ACHN (cell line): ENCODE measurements at regions not wholly inside any gene's neighbourhood (a gene's known extent, or its start where the extent isn't known, plus 50 kb on each side); places are given as distances from the start of the nearest gene placed in this dataset.

Source experiments
- DNase-seq: peaks from one replicate; pipeline ENCODE4 v3.0.0-alpha.2; 2015
- in situ Hi-C: cut with HindIII; loops from 2 replicates; pipeline ENCODE4 v1.10.0; 2017; ENCODE audit warnings: low sequenced_read_pairs, low pct_ligation_motif_present, low pct_unique_long_range_greater_than_20kb

GRCh38 chr13:103289681-103290080 lies 223.5 kb upstream of the SLC10A2 start:
- in situ Hi-C loops: no loop called here
- DNase-seq: no peak

- no peak for DNase-seq
- in situ Hi-C loops: no loop called here
Measured at GRCh38 chr13:103288114-103288513, 221.9 kb upstream of the SLC10A2 start.

GRCh38 chr13:103287659-103288058 lies 221.4 kb upstream of the SLC10A2 start:
- DNase-seq: no peak
- in situ Hi-C loops: no loop called here

GRCh38 chr13:103284466-103284865 lies 218.2 kb upstream of the SLC10A2 start:
- no peak for DNase-seq
- in situ Hi-C loops: no loop called here

- in situ Hi-C loops: no loop called here
- DNase-seq: peak; percentile 50
Measured at GRCh38 chr13:103283451-103283820, 217.2 kb upstream of the SLC10A2 start.

GRCh38 chr13:103282571-103283450 lies 216.6 kb upstream of the SLC10A2 start:
- DNase-seq: peak; percentile 95
- in situ Hi-C loops: no loop called here

- DNase-seq: peak; percentile 27
- in situ Hi-C loops: no loop called here
Measured at GRCh38 chr13:103277959-103278694, 211.9 kb upstream of the SLC10A2 start.

- in situ Hi-C loops: no loop called here
Measured at GRCh38 chr13:103276775-103277498, 210.7 kb upstream of the SLC10A2 start.

GRCh38 chr13:103275722-103276121 lies 209.5 kb upstream of the SLC10A2 start:
- no peak for DNase-seq
- in situ Hi-C loops: no loop called here

More at GRCh38 chr13:103276775-103277498, 210.7 kb upstream of the SLC10A2 start:
- no peak for DNase-seq

GRCh38 chr13:103275081-103275480 lies 208.9 kb upstream of the SLC10A2 start:
- no peak for DNase-seq
- in situ Hi-C loops: no loop called here

- in situ Hi-C loops: no loop called here
- no peak for DNase-seq
Measured at GRCh38 chr13:103273825-103274224, 207.6 kb upstream of the SLC10A2 start.

- DNase-seq: no peak
- in situ Hi-C loops: no loop called here
Measured at GRCh38 chr13:103272770-103273169, 206.6 kb upstream of the SLC10A2 start.

GRCh38 chr13:103263448-103263847 lies 197.2 kb upstream of the SLC10A2 start:
- no peak for DNase-seq
- in situ Hi-C loops: no loop called here

- in situ Hi-C loops: no loop called here
- no peak for DNase-seq
Measured at GRCh38 chr13:103255587-103256301, 189.5 kb upstream of the SLC10A2 start.

GRCh38 chr13:103250071-103250470 lies 183.9 kb upstream of the SLC10A2 start:
- in situ Hi-C loops: no loop called here
- no peak for DNase-seq

- no peak for DNase-seq
Measured at GRCh38 chr13:103246581-103247200, 180.5 kb upstream of the SLC10A2 start.

GRCh38 chr13:103243495-103243894 lies 177.3 kb upstream of the SLC10A2 start:
- in situ Hi-C loops: no loop called here
- DNase-seq: no peak

More at GRCh38 chr13:103246581-103247200, 180.5 kb upstream of the SLC10A2 start:
- in situ Hi-C loops: no loop called here

- in situ Hi-C loops: no loop called here
- DNase-seq: no peak
Measured at GRCh38 chr13:103238441-103238840, 172.2 kb upstream of the SLC10A2 start.
